ENCODE measurements at regions not wholly inside any gene's neighbourhood (a gene's known extent, or its start where the extent isn't known, plus 50 kb on each side); places are given as distances from the start of the nearest gene placed in this dataset.

DNA sequence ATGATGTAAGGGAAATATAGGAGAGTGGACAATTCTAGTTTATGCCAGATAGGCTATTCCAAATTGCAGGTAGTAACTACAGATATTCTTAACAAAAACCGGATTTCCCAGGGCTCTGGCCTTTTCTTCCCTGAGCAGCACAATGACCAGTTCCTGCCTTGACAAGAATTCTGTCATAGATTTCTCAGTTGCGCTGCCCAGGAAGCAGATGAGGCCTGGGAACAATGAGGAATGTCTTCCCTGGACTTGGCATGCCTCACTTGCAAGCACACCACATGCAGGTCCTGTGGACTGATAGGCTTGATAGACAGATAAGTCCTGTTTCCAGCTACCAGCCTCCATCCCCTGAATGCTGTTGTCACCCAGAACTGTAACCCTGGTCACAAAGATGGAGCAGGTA is 174.5 kb upstream of the PRSS58 start:
- ATAC-seq (ENCODE audit: low FRiP score in 2 of 2) (no peak), DNase-seq (no peak)
- 67 to 80% methylated on average over 2 of the region's 2 CpGs for WGBS, 2 donors
- no peaks in the 10 kb centered on the region for H3K4me1 ChIP-seq
- no peak overlapping the region for H3K27ac ChIP-seq
- no peaks in the 10 kb centered on the region for H3K9me3 ChIP-seq
- no peak for TF ChIP-seq POLR2AphosphoS5 (IDR thresholded peaks at IDR 0.05)
- TF ChIP-seq, protein P1, sequence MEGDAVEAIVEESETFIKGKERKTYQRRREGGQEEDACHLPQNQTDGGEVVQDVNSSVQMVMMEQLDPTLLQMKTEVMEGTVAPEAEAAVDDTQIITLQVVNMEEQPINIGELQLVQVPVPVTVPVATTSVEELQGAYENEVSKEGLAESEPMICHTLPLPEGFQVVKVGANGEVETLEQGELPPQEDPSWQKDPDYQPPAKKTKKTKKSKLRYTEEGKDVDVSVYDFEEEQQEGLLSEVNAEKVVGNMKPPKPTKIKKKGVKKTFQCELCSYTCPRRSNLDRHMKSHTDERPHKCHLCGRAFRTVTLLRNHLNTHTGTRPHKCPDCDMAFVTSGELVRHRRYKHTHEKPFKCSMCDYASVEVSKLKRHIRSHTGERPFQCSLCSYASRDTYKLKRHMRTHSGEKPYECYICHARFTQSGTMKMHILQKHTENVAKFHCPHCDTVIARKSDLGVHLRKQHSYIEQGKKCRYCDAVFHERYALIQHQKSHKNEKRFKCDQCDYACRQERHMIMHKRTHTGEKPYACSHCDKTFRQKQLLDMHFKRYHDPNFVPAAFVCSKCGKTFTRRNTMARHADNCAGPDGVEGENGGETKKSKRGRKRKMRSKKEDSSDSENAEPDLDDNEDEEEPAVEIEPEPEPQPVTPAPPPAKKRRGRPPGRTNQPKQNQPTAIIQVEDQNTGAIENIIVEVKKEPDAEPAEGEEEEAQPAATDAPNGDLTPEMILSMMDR (IDR thresholded peaks at IDR 0.05), result no peak
- TF ChIP-seq POLR2A (IDR thresholded peaks at IDR 0.05), result no peak
- no peak for TF ChIP-seq EP300 (IDR thresholded peaks at IDR 0.05)
- H3K36me3 ChIP-seq, result no peaks in the 10 kb centered on the region
- no peak overlapping the region for H3K4me3 ChIP-seq
- H3K27me3 ChIP-seq, result no peaks in the 10 kb centered on the region

DNA sequence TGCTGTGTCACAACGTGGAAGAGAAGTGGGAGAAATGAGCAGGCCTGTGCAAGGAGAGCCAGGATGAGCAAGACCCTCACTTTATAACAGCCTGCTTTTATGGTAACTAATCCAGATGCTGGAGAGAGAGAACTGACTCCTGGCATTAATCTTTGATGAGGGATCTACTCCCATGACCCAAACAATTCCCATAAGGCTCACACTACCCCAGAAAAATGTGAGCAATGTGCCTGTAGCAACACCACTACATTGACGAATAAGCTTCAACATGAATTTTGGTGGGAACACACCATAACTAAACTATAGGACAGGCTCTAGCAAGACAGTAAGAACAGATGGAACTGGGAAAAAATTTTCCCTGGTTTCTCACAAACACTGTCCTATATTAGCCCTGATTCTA is 173.6 kb upstream of the PRSS58 start:
- 73 to 74% methylated on average over 2 of the region's 2 CpGs for WGBS, 2 donors
- Histone ChIP-seq H3K27ac (no peak overlapping the region), H3K4me1 (no peaks in the 10 kb centered on the region), H3K9me3 (no peaks in the 10 kb centered on the region), H3K36me3 (no peaks in the 10 kb centered on the region), H3K4me3 (no peak overlapping the region), H3K27me3 (no peaks in the 10 kb centered on the region)
- ATAC-seq (ENCODE audit: low FRiP score in 2 of 2) (no peak), DNase-seq (no peak)
- TF ChIP-seq EP300 (IDR thresholded peaks at IDR 0.05), result no peak
- TF ChIP-seq, protein P1 (IDR thresholded peaks at IDR 0.05), result no peak
- TF ChIP-seq POLR2AphosphoS5 (IDR thresholded peaks at IDR 0.05), result no peak
- no peak for TF ChIP-seq POLR2A (IDR thresholded peaks at IDR 0.05)

DNA sequence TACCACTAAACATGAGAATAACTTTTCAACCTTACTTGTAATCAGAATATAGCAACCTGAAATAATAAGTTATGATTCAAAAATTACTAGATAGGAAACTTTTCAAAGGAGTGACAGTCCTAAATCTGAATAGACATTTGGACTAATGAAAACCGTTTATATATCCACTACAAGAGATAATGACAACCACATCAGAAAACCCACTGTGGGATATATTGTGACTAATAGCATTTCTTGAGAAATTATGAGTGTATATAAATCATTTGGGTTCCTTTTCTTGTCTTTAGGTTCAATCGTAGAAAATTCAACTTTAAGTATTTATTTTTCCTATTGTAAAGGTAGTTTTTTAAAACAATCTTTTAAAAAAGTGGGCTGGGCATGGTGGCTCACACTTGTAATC is 170.2 kb upstream of the PRSS58 start:
- Histone ChIP-seq H3K36me3 (no peaks in the 10 kb centered on the region), H3K4me1 (no peaks in the 10 kb centered on the region), H3K4me3 (no peak overlapping the region), H3K27ac (no peak overlapping the region), H3K27me3 (no peaks in the 10 kb centered on the region), H3K9me3 (no peaks in the 10 kb centered on the region)
- ATAC-seq (ENCODE audit: low FRiP score in 2 of 2) (no peak), DNase-seq (no peak)
- TF ChIP-seq EP300 (IDR thresholded peaks at IDR 0.05), result no peak
- TF ChIP-seq, protein P1 (IDR thresholded peaks at IDR 0.05), result no peak
- TF ChIP-seq POLR2AphosphoS5 (IDR thresholded peaks at IDR 0.05), result no peak
- TF ChIP-seq POLR2A (IDR thresholded peaks at IDR 0.05), result no peak
- WGBS, 2 donors, result 45 to 54% methylated on average over 2 of the region's 2 CpGs

DNA sequence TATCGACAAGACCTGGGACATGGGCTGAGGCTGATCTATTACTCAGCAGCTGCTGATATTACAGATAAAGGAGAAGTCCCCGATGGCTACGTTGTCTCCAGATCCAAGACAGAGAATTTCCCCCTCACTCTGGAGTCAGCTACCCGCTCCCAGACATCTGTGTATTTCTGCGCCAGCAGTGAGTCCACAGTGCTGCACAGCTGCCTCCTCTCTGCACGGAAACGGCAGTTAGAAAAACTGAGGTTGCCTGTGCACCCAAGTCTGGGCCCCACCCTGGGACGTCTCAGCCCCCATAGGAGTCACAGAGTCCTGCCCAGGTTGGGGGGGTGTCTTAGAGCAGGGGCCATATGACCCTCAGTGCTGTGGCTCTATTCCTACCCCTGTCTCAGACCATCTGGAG is 167.4 kb upstream of the PRSS58 start:
- no peak overlapping the region for H3K4me3 ChIP-seq
- no peak for DNase-seq
- no peak overlapping the region for H3K27ac ChIP-seq
- H3K4me1 ChIP-seq, result no peaks in the 10 kb centered on the region
- TF ChIP-seq POLR2A (IDR thresholded peaks at IDR 0.05) (no peak), EP300 (IDR thresholded peaks at IDR 0.05) (no peak), POLR2AphosphoS5 (IDR thresholded peaks at IDR 0.05) (no peak)
- TF ChIP-seq, protein P1 (IDR thresholded peaks at IDR 0.05), result no peak
- no peaks in the 10 kb centered on the region for H3K36me3 ChIP-seq
- H3K27me3 ChIP-seq, result no peaks in the 10 kb centered on the region
- 78 to 86% methylated on average over 2 to 8 of the region's 8 CpGs for WGBS, 2 donors
- ATAC-seq (ENCODE audit: low FRiP score in 2 of 2), result no peak
- H3K9me3 ChIP-seq, result no peaks in the 10 kb centered on the region

DNA sequence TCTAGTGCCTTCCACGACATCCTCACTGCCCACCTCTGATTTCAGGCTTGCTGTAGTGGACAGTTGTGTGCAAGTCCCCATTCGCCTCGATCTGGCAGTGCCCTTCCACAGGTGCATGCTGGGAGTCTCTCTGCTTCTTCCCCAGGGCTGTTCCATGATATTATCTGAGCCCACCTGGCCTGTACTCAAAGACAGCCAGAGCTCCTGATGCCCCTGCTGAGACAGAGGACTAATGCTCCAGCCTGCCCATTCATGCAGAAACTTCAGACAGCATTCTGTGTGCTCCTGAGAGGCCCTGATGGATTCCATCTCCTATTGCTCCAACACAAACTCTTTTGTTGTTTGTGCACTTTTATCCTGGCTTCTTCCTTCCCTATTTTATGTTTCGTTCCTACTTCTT is 164.8 kb upstream of the PRSS58 start:
- Histone ChIP-seq H3K9me3 (no peaks in the 10 kb centered on the region), H3K36me3 (no peaks in the 10 kb centered on the region), H3K27ac (no peak overlapping the region), H3K4me1 (no peaks in the 10 kb centered on the region), H3K27me3 (no peaks in the 10 kb centered on the region), H3K4me3 (no peak overlapping the region)
- TF ChIP-seq EP300 (IDR thresholded peaks at IDR 0.05) (no peak), POLR2A (IDR thresholded peaks at IDR 0.05) (no peak), POLR2AphosphoS5 (IDR thresholded peaks at IDR 0.05) (no peak)
- TF ChIP-seq, protein P1 (IDR thresholded peaks at IDR 0.05), result no peak
- DNase-seq (no peak), ATAC-seq (ENCODE audit: low FRiP score in 2 of 2) (no peak)
- WGBS, 2 donors, result 67 to 73% methylated on average over 4 of the region's 4 CpGs

All from upper lobe of left lung (tissue), 6 donors.